Memory B cell (primary cell): ENCODE measurements at regions not wholly inside any gene's neighbourhood (a gene's known extent, or its start where the extent isn't known, plus 50 kb on each side); places are given as distances from the start of the nearest gene placed in this dataset.
A peak's percentile ranks its signal among the peaks of the same experiment; 100 is the strongest.

Source experiments
- ATAC-seq: fragments of 150-1000 bp; cut with Tn5 transposase; 2 replicates; pipeline ENCODE4 v1.10.0; 2021; ENCODE audit warnings: low read depth, mild to moderate bottlenecking, moderate library complexity
- DNase-seq, 2 donors: peaks; one replicate each; pipeline ENCODE4 v3.0.0; 2022; ENCODE audit warnings: low spot score in 2 of 2
- H3K27ac Mint-ChIP-seq: one replicate; pipeline ENCODE4 v1.8.0; 2022; ENCODE audit warnings: mild to moderate bottlenecking, moderate library complexity, mixed read lengths
- H3K27me3 Mint-ChIP-seq: one replicate; pipeline ENCODE4 v1.8.0; 2022; ENCODE audit warnings: mixed read lengths
- H3K36me3 Mint-ChIP-seq: one replicate; pipeline ENCODE4 v1.8.0; 2022; ENCODE audit warnings: mild to moderate bottlenecking, mixed read lengths
- H3K4me1 Mint-ChIP-seq: one replicate; pipeline ENCODE4 v1.8.0; 2022; ENCODE audit warnings: mixed read lengths
- H3K4me3 Mint-ChIP-seq: one replicate; pipeline ENCODE4 v1.8.0; 2022; ENCODE audit warnings: mild to moderate bottlenecking, moderate library complexity, mixed read lengths
- H3K9me3 Mint-ChIP-seq: one replicate; pipeline ENCODE4 v1.8.0; 2022; ENCODE audit warnings: mixed read lengths

DNA sequence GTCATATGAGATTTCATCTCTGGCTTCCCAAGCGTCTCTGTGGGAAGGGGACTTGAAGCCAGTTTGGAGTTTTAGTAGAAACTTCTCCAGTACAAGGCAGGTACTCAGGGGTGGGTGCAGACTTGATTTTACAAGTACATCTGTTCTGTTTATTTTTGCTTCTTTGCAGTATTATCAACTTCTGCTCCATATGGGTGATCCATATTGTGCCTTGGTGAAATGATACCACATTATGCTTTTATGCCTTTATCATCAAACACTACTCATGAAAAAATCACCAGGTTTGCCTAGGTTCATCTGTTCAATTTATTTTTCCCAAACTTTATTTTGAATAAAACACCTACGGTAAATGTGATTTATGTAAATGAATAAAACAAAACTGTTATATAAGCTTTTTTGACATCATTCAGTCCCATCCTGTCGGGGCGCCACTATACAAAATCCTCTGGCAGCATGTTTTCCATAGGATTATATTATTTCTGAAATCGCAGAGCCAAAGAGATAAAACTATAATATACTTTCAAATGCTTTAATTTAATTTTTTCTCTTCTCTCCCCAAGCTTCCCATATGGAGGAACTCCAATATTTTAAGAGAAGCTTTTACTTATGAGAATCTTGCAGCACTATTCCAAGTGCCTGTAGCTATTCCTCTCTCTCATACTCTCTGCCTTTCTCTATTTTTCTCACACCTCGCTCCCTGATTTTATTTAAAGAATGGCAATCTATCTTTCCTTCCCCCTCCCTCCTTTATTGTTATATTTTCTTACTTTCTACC is 490.9 kb downstream of the RNF144A start:
- Mint-ChIP-seq H3K27ac (no peak overlapping the region), H3K4me1 (no peaks in the 10 kb centered on the region), H3K9me3 (no peaks in the 10 kb centered on the region), H3K36me3 (no peaks in the 10 kb centered on the region), H3K4me3 (no peak overlapping the region), H3K27me3 (no peaks in the 10 kb centered on the region)
- ATAC-seq (no peak), DNase-seq (no peak)

DNA sequence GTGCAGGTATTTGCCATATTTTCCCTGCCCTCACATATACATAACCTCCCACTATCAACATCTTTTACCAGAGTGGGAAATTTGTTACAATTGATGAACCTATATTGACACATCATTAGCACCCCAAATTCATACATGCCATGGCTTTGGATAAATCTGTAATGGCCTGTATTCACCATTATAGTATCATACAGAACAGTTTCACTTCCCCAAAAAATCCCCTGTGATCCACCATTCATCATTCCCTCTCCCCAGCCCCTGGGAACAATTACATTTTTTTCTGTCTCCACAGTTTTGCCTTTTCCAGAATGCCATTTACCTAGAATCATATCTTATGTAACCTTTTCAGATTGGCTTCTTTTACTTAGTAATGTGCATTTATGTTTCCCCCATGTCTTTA is 494.5 kb downstream of the RNF144A start:
- Mint-ChIP-seq H3K27ac (no peak overlapping the region), H3K9me3 (no peaks in the 10 kb centered on the region), H3K36me3 (no peaks in the 10 kb centered on the region), H3K4me3 (no peak overlapping the region), H3K4me1 (no peaks in the 10 kb centered on the region), H3K27me3 (no peaks in the 10 kb centered on the region)
- DNase-seq (no peak), ATAC-seq (no peak)

- H3K9me3 Mint-ChIP-seq = no peaks in the 10 kb centered on the region
- no peak overlapping the region for H3K4me3 Mint-ChIP-seq
- no peak overlapping the region for H3K27ac Mint-ChIP-seq
Observed at GRCh38 chr2:7417845-7418742, 500.9 kb downstream of the RNF144A start.

GRCh38 chr2:7419186-7419585 is 502.0 kb downstream of the RNF144A start:
- peaks cover 9% of the 10 kb centered on the region for H3K27me3 Mint-ChIP-seq
- no peaks in the 10 kb centered on the region for H3K4me1 Mint-ChIP-seq
- no peaks in the 10 kb centered on the region for H3K36me3 Mint-ChIP-seq
- H3K9me3 Mint-ChIP-seq = no peaks in the 10 kb centered on the region
- no peak for DNase-seq
- H3K27ac Mint-ChIP-seq = no peak overlapping the region
- no peak overlapping the region for H3K4me3 Mint-ChIP-seq
- ATAC-seq = no peak

More at GRCh38 chr2:7417845-7418742, 500.9 kb downstream of the RNF144A start:
- Mint-ChIP-seq H3K36me3 (no peaks in the 10 kb centered on the region), H3K4me1 (no peaks in the 10 kb centered on the region), H3K27me3 (peaks cover 8% of the 10 kb centered on the region)
- DNase-seq (no peak), ATAC-seq (no peak)

DNA sequence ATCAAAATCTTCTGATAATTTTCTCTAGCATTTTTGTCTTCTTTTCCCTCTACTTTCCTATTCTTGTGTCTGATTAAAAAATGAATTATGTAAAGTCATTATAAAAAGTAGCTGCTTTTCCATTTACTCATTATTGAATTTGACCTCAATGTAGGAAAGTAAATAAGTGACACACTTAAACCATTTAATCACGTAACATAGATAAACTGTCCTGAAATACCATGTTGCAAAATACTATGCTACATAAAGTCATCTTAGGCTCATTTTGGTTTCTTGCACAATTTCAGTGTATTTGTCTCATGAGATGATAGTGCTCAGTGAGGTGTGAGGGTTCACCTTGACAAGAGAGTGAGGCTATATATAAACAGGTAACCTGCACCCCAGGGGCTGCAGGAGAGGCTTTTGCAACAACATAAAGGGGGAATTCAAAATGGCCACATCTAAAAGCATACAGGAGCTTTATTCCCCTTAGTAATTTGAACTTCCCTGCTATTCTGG is 502.7 kb downstream of the RNF144A start:
- Mint-ChIP-seq H3K9me3 (no peaks in the 10 kb centered on the region), H3K27ac (no peak overlapping the region), H3K4me1 (no peaks in the 10 kb centered on the region), H3K4me3 (no peak overlapping the region), H3K27me3 (peaks cover 9% of the 10 kb centered on the region), H3K36me3 (no peaks in the 10 kb centered on the region)
- ATAC-seq (no peak), DNase-seq (no peak)

- Mint-ChIP-seq H3K27ac (no peak overlapping the region), H3K36me3 (no peaks in the 10 kb centered on the region), H3K4me3 (no peak overlapping the region), H3K9me3 (no peaks in the 10 kb centered on the region), H3K27me3 (peaks cover 11% of the 10 kb centered on the region), H3K4me1 (no peaks in the 10 kb centered on the region)
- DNase-seq = no peak
- no peak for ATAC-seq
Observed at GRCh38 chr2:7420530-7420929, 503.3 kb downstream of the RNF144A start.

DNA sequence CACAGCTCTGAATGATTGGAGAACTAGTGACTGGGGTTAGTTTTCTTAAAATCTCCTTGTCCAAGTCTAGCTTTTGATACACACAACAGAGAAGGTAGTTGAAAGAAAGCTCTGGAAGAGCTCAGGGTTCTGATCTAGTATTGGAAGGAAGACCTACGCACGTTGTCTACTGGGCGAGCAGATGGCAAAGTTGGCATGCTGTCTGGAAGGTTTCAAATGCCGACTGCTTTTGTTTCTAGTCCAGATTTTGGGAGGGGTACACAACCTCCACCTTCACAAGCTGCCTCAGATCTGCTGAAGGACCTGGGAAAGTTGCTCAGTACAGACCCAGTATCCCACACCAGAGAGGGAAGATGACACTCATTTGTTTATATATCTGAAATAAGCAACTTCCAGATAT is 507.3 kb downstream of the RNF144A start:
- peaks cover 21% of the 10 kb centered on the region for H3K27me3 Mint-ChIP-seq
- no peaks in the 10 kb centered on the region for H3K4me1 Mint-ChIP-seq
- no peak for DNase-seq
- no peak overlapping the region for H3K4me3 Mint-ChIP-seq
- H3K36me3 Mint-ChIP-seq = no peaks in the 10 kb centered on the region
- no peaks in the 10 kb centered on the region for H3K9me3 Mint-ChIP-seq
- H3K27ac Mint-ChIP-seq = no peak overlapping the region
- no peak for ATAC-seq

DNA sequence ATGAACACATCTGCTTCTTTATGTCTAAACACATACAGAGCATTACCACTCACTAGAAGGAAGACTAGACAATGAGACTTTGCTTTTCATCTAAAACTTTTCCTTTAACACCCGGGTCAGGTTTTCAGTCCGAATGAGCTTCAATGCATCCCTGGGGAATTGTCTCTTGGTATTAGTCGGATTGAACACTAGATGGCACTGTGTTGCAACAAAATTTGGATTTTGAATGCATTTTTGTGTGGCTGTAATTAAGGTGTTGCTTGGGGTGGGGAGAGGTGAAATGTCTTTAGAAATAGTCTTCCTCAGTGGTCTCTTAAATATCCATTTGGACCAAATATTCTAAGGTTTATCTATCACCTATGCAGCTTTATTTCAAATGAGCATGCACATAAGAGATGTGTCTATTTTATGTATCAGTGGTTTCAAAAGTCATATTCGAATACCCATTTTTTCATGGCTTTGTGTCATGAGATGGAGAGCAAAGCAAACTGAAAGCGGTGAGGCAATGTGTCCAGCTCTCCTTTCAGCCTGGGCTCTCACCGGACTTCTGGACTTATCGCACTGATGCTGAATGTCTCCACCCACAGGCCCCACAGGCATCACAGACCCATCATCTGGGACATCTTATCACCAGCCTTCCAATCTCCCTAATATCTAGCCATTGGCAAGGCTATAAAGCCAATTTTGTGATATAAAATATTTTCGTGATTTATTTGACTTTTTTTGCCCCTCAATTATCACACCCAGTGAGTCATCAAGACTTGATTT is 510.3 kb downstream of the RNF144A start:
- no peak for ATAC-seq
- no peaks in the 10 kb centered on the region for H3K9me3 Mint-ChIP-seq
- H3K36me3 Mint-ChIP-seq = no peaks in the 10 kb centered on the region
- peaks cover 24% of the 10 kb centered on the region for H3K27me3 Mint-ChIP-seq
- H3K4me3 Mint-ChIP-seq = no peak overlapping the region
- H3K27ac Mint-ChIP-seq = no peak overlapping the region
- peaks cover 3% of the 10 kb centered on the region for H3K4me1 Mint-ChIP-seq
- DNase-seq = peak in 1 of 2 donors; percentile 50

- H3K27me3 Mint-ChIP-seq = peaks cover 23% of the 10 kb centered on the region
- ATAC-seq (no peak), DNase-seq (no peak)
- H3K4me1 Mint-ChIP-seq = peaks cover 3% of the 10 kb centered on the region
- H3K36me3 Mint-ChIP-seq = no peaks in the 10 kb centered on the region
- H3K4me3 Mint-ChIP-seq = no peak overlapping the region
- no peak overlapping the region for H3K27ac Mint-ChIP-seq
- no peaks in the 10 kb centered on the region for H3K9me3 Mint-ChIP-seq
Observed at GRCh38 chr2:7428454-7429204, 511.4 kb downstream of the RNF144A start.

DNA sequence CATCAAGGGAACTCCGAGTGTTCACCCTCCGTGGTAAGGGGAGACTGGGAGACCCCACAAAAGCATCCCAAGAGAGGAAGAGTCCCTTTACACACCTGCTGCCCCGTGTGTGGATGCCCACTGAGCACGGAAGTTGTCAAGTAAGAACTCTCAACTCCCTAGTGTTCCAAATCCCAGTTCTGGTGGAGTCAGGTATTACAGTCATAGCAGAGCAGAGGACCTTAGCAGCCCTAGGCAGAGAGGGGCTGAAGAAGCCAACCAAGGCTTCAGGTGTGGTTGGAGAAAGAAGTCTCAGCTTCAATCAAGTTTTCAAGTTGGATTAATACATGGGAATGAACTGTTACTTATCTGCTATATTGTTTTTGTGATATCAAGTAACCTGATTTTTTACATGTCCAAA is 512.5 kb downstream of the RNF144A start:
- H3K27me3 Mint-ChIP-seq = peaks cover 21% of the 10 kb centered on the region
- no peak overlapping the region for H3K27ac Mint-ChIP-seq
- H3K36me3 Mint-ChIP-seq = no peaks in the 10 kb centered on the region
- ATAC-seq (no peak), DNase-seq (no peak)
- H3K4me1 Mint-ChIP-seq = peaks cover 3% of the 10 kb centered on the region
- H3K9me3 Mint-ChIP-seq = no peaks in the 10 kb centered on the region
- H3K4me3 Mint-ChIP-seq = no peak overlapping the region

DNA sequence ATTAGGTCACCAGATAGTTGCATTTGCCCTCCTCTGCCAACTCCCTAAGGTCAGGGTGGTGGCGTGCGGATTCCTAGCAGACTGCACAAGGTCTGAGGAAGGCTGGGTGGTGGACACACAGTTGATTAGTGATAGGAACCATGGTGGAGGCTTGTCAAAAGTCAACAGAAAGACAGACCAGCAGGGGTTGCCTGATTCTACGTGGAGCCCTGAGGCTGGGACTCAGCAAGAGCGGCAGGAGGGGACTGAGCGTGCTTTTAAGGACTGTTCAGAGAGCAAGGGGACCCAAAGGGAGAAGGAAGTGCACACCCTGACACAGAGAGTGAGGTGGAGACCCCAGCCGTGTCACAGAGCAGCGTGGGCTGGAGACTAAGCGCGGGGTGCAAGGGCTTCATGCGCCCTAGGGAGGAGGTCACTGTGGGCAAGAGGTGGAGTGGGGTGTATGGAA is 513.2 kb downstream of the RNF144A start:
- ATAC-seq (no peak), DNase-seq (no peak)
- Mint-ChIP-seq H3K27me3 (peaks cover 20% of the 10 kb centered on the region), H3K4me3 (no peak overlapping the region), H3K36me3 (no peaks in the 10 kb centered on the region), H3K4me1 (peaks cover 3% of the 10 kb centered on the region), H3K27ac (no peak overlapping the region), H3K9me3 (no peaks in the 10 kb centered on the region)

GRCh38 chr2:7430869-7431641 is 513.8 kb downstream of the RNF144A start:
- H3K9me3 Mint-ChIP-seq = no peaks in the 10 kb centered on the region
- H3K27ac Mint-ChIP-seq = no peak overlapping the region
- no peak overlapping the region for H3K4me3 Mint-ChIP-seq
- peaks cover 20% of the 10 kb centered on the region for H3K27me3 Mint-ChIP-seq
- DNase-seq (no peak), ATAC-seq (no peak)
- peaks cover 3% of the 10 kb centered on the region for H3K4me1 Mint-ChIP-seq
- no peaks in the 10 kb centered on the region for H3K36me3 Mint-ChIP-seq

DNA sequence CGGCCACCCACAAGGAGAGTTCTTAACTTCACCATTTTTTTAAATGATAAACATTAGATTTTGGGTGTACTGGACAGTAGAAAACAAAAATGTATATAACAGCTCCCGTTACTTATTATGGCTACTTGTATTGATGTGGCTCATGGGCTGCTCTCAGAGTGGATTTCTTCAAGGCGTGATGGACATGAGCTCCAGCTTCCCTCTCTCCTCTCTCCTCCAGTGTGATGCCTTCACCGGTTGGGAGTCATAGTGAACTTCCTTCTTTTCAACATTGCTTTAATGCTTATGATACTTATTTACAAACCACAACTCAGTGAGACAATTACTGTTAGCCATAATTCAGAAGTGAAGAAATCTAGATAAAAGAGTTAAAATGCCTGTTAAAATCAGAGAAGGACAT is 515.2 kb downstream of the RNF144A start:
- Mint-ChIP-seq H3K4me3 (no peak overlapping the region), H3K27me3 (peaks cover 22% of the 10 kb centered on the region), H3K36me3 (no peaks in the 10 kb centered on the region), H3K4me1 (peaks cover 3% of the 10 kb centered on the region), H3K27ac (no peak overlapping the region), H3K9me3 (no peaks in the 10 kb centered on the region)
- DNase-seq (no peak), ATAC-seq (no peak)
